ENCODE measurements at regions not wholly inside any gene's neighbourhood (a gene's known extent, or its start where the extent isn't known, plus 50 kb on each side); places are given as distances from the start of the nearest gene placed in this dataset.

DNA sequence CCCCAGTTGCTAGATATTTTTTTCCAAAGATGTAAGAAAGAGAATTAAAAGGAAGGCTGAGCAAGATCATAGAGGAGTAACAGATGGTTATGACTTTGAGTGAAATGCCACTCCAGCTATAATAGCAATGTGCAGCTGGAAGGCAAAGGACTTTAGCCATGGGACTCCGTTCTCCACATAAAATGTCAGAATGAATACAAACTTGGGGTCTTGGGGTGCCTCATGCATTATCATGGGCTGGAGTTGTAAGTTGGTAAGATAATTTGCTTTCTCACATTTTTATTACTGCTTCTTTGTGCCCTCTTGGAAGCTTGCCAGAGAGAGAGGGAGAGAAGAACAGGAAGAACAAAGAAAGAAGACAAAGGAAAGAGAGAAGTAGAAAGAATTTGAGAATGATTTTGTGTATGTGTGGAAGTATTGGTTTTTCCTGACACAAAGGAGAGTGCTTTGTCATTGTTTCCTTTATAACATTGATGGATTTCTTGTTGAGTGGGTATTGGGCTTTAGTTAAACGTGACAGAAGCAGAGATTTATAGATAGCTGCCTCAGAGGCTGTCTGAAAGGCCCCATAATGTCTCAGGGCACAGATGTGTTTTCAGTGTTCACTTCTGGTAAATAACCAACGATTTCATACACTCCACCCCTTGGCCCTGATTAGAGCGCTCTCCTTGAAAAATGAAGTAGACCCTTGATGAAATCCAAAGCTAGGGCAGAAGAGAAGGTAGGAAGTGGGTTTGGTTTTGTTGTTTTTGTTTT lies 715.3 kb downstream of the NR2F2 start:
- no peak overlapping the region for H3K9ac ChIP-seq (ENCODE audit: insufficient read length, low read depth)
- DNase-seq (ENCODE audit: low read depth, low spot score), result no peak
- no peaks in the 10 kb centered on the region for H3K4me1 ChIP-seq (ENCODE audit: insufficient read depth, insufficient read length)
- no peaks in the 10 kb centered on the region for H3K27me3 ChIP-seq (ENCODE audit: insufficient read depth, insufficient read length)
- TF ChIP-seq YY1 (IDR thresholded peaks at IDR 0.05; ENCODE audit: insufficient read depth, insufficient read length) (no peak), SUZ12 (IDR thresholded peaks at IDR 0.05; ENCODE audit: extremely low read depth, insufficient read depth, insufficient read length) (no peak)
- H3K9me3 ChIP-seq (ENCODE audit: insufficient read depth, low read length), result no peaks in the 10 kb centered on the region
- no peaks in the 10 kb centered on the region for H3K36me3 ChIP-seq (ENCODE audit: insufficient read depth, insufficient read length, low read length)
- H3K4me3 ChIP-seq (ENCODE audit: insufficient read length, low read depth), result no peak overlapping the region

DNA sequence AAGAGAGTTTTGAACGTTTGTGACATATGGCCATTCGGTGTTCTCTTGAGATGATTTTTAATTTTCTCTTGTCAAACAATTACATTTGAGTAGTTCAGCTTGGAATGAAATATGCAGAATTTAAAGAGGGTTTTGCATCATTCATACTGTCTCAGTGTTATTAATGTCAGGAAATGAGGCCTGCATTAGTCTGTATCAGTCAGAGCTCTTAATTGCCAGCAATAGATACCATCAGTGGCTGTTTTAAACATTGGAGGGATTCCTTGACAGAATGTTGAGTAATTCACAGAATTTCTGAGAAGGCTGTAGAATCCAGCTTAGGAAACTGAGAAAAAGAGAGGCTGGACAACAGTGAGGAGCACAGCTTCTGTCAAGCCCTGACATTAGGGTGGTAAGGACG lies 722.0 kb downstream of the NR2F2 start:
- Histone ChIP-seq H3K4me1 (ENCODE audit: insufficient read depth, insufficient read length) (no peaks in the 10 kb centered on the region), H3K36me3 (ENCODE audit: insufficient read depth, insufficient read length, low read length) (no peaks in the 10 kb centered on the region), H3K9ac (ENCODE audit: insufficient read length, low read depth) (no peak overlapping the region), H3K4me3 (ENCODE audit: insufficient read length, low read depth) (no peak overlapping the region), H3K27me3 (ENCODE audit: insufficient read depth, insufficient read length) (no peaks in the 10 kb centered on the region), H3K9me3 (ENCODE audit: insufficient read depth, low read length) (no peaks in the 10 kb centered on the region)
- TF ChIP-seq YY1 (IDR thresholded peaks at IDR 0.05; ENCODE audit: insufficient read depth, insufficient read length) (no peak), ZNF274 (IDR thresholded peaks at IDR 0.05; ENCODE audit: low read depth, low read length) (no peak), SUZ12 (IDR thresholded peaks at IDR 0.05; ENCODE audit: extremely low read depth, insufficient read depth, insufficient read length) (no peak)
- no peak for DNase-seq (ENCODE audit: low read depth, low spot score)

DNA sequence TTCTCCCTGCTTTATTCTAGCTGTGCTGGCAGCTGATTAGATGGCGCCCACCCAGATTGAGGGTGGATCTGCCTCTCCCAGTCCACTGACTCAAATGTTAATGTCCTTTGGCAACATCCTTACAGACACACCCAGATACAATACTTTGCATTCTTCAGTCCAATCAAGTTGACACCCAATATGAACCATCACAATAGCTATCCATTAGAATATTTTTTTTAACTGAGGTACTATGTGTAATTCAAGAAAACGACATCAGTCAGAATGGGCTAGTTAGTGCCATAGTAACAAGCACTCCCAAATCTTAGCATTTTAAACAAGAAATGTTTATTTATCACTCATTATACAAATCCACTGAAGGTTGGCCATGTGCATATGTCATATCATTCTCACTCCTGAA lies 723.1 kb downstream of the NR2F2 start:
- Histone ChIP-seq H3K9ac (ENCODE audit: insufficient read length, low read depth) (no peak overlapping the region), H3K27me3 (ENCODE audit: insufficient read depth, insufficient read length) (no peaks in the 10 kb centered on the region), H3K4me1 (ENCODE audit: insufficient read depth, insufficient read length) (no peaks in the 10 kb centered on the region), H3K9me3 (ENCODE audit: insufficient read depth, low read length) (no peaks in the 10 kb centered on the region), H3K36me3 (ENCODE audit: insufficient read depth, insufficient read length, low read length) (no peaks in the 10 kb centered on the region), H3K4me3 (ENCODE audit: insufficient read length, low read depth) (no peak overlapping the region)
- no peak for TF ChIP-seq YY1 (IDR thresholded peaks at IDR 0.05; ENCODE audit: insufficient read depth, insufficient read length)
- no peak for TF ChIP-seq ZNF274 (IDR thresholded peaks at IDR 0.05; ENCODE audit: low read depth, low read length)
- TF ChIP-seq SUZ12 (IDR thresholded peaks at IDR 0.05; ENCODE audit: extremely low read depth, insufficient read depth, insufficient read length), result no peak
- no peak for DNase-seq (ENCODE audit: low read depth, low spot score)

DNA sequence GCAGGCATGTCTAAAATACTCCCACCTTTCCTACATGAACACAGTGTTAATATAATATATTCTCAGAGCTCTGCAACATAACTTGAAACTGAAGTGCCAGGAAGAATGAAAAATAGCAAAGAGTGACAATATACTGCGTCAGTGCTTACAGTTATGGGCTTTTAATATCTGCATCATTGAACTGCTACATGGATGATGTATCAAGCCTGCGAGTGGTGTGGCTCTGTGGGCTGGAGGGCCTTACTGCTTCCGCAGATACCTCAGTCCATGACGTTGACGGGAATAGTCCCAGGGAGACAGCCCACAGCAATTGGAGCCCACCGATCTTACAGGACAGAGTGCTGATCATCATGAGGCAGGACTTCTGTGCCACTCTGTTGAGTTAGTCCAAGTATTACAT lies 727.0 kb downstream of the NR2F2 start:
- no peaks in the 10 kb centered on the region for H3K4me1 ChIP-seq (ENCODE audit: insufficient read depth, insufficient read length)
- no peaks in the 10 kb centered on the region for H3K27me3 ChIP-seq (ENCODE audit: insufficient read depth, insufficient read length)
- no peak overlapping the region for H3K4me3 ChIP-seq (ENCODE audit: insufficient read length, low read depth)
- no peaks in the 10 kb centered on the region for H3K36me3 ChIP-seq (ENCODE audit: insufficient read depth, insufficient read length, low read length)
- no peak overlapping the region for H3K9ac ChIP-seq (ENCODE audit: insufficient read length, low read depth)
- no peak for DNase-seq (ENCODE audit: low read depth, low spot score)
- H3K9me3 ChIP-seq (ENCODE audit: insufficient read depth, low read length), result no peaks in the 10 kb centered on the region
- TF ChIP-seq ZNF274 (IDR thresholded peaks at IDR 0.05; ENCODE audit: low read depth, low read length) (no peak), YY1 (IDR thresholded peaks at IDR 0.05; ENCODE audit: insufficient read depth, insufficient read length) (no peak), SUZ12 (IDR thresholded peaks at IDR 0.05; ENCODE audit: extremely low read depth, insufficient read depth, insufficient read length) (no peak)

DNA sequence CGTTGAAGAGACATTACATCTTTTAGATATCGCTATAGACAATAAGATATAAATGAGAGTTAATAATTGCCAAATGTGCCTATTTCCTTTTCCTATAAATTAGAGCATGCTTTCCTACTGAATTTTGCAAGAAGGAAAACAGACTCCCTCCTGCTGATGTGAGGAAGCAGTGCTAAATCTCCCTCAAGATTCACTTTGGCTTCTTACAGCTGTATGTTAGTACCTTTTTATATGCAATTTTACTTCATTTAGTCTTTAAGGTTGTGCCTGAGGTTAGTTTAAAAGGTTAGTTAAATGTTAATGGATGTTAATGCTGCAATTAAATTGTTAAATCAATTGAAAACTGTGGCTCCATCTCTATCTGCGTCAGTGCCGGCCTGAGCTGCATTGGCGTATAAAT lies 728.8 kb downstream of the NR2F2 start:
- Histone ChIP-seq H3K4me1 (ENCODE audit: insufficient read depth, insufficient read length) (no peaks in the 10 kb centered on the region), H3K36me3 (ENCODE audit: insufficient read depth, insufficient read length, low read length) (no peaks in the 10 kb centered on the region), H3K9me3 (ENCODE audit: insufficient read depth, low read length) (no peaks in the 10 kb centered on the region), H3K9ac (ENCODE audit: insufficient read length, low read depth) (no peak overlapping the region), H3K4me3 (ENCODE audit: insufficient read length, low read depth) (no peak overlapping the region), H3K27me3 (ENCODE audit: insufficient read depth, insufficient read length) (no peaks in the 10 kb centered on the region)
- DNase-seq (ENCODE audit: low read depth, low spot score), result no peak
- TF ChIP-seq ZNF274 (IDR thresholded peaks at IDR 0.05; ENCODE audit: low read depth, low read length), result no peak
- no peak for TF ChIP-seq YY1 (IDR thresholded peaks at IDR 0.05; ENCODE audit: insufficient read depth, insufficient read length)
- no peak for TF ChIP-seq SUZ12 (IDR thresholded peaks at IDR 0.05; ENCODE audit: extremely low read depth, insufficient read depth, insufficient read length)

DNA sequence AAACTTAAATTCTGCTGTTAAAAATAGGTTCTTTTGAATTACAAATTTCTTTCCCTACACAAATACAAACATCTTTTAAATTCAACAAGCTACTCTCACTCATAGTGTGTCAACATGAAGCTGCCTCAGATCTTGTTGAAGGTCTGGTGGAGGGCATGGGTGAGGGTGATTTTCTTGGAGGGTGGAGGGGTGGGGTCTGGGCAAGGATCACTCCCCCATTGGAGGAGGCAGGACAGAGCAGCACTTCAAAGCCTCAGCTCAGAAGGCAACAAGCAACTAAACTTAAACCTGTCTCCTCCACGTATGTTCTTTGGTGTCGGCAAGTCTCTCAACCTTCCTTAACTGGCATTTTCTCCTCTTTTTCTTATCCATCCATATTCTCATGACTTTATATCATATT lies 730.9 kb downstream of the NR2F2 start:
- DNase-seq (ENCODE audit: low read depth, low spot score), result no peak
- no peak for TF ChIP-seq SUZ12 (IDR thresholded peaks at IDR 0.05; ENCODE audit: extremely low read depth, insufficient read depth, insufficient read length)
- no peak for TF ChIP-seq YY1 (IDR thresholded peaks at IDR 0.05; ENCODE audit: insufficient read depth, insufficient read length)
- no peak for TF ChIP-seq ZNF274 (IDR thresholded peaks at IDR 0.05; ENCODE audit: low read depth, low read length)
- no peaks in the 10 kb centered on the region for H3K9me3 ChIP-seq (ENCODE audit: insufficient read depth, low read length)
- no peak overlapping the region for H3K4me3 ChIP-seq (ENCODE audit: insufficient read length, low read depth)
- no peaks in the 10 kb centered on the region for H3K27me3 ChIP-seq (ENCODE audit: insufficient read depth, insufficient read length)
- no peaks in the 10 kb centered on the region for H3K4me1 ChIP-seq (ENCODE audit: insufficient read depth, insufficient read length)
- no peak overlapping the region for H3K9ac ChIP-seq (ENCODE audit: insufficient read length, low read depth)
- H3K36me3 ChIP-seq (ENCODE audit: insufficient read depth, insufficient read length, low read length), result no peaks in the 10 kb centered on the region

DNA sequence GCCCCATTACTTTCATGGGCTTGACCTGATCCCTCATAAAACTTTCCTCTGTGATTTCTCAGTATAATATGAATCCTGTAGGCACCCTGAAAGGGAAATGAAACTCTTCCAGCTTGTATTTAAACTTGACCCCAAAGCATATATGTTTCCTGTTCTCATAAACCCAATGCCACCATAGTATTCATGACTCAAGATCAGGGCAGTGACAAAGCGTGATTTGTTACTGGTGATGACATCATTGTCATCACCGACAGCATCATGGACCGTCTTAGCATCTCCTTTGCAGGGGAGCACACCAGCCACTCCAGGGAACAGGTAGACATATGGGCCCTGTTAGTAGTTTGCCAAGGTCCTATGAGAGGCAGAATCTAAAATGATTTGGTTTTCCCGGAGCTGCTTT lies 741.2 kb downstream of the NR2F2 start:
- Histone ChIP-seq H3K36me3 (ENCODE audit: insufficient read depth, insufficient read length, low read length) (no peaks in the 10 kb centered on the region), H3K9ac (ENCODE audit: insufficient read length, low read depth) (no peak overlapping the region), H3K27me3 (ENCODE audit: insufficient read depth, insufficient read length) (no peaks in the 10 kb centered on the region), H3K4me3 (ENCODE audit: insufficient read length, low read depth) (no peak overlapping the region), H3K9me3 (ENCODE audit: insufficient read depth, low read length) (peaks cover 7% of the 10 kb centered on the region; the same call in 1 of the 2 replicates), H3K4me1 (ENCODE audit: insufficient read depth, insufficient read length) (no peaks in the 10 kb centered on the region)
- no peak for TF ChIP-seq YY1 (IDR thresholded peaks at IDR 0.05; ENCODE audit: insufficient read depth, insufficient read length)
- no peak for TF ChIP-seq ZNF274 (IDR thresholded peaks at IDR 0.05; ENCODE audit: low read depth, low read length)
- TF ChIP-seq SUZ12 (IDR thresholded peaks at IDR 0.05; ENCODE audit: extremely low read depth, insufficient read depth, insufficient read length), result no peak
- DNase-seq (ENCODE audit: low read depth, low spot score), result no peak
